Activated CD4-positive, alpha-beta memory T cell treated with anti-CD3 and anti-CD28 coated beads, Interleukin-2, amount 10 ng/mL, durations not matched to agents 7 days and 5 days (primary cell): ENCODE measurements at regions not wholly inside any gene's neighbourhood (a gene's known extent, or its start where the extent isn't known, plus 50 kb on each side); places are given as distances from the start of the nearest gene placed in this dataset.
"Not testable (repeated sequence)": the region's sequence is repeated elsewhere in the genome, so short reads cannot be mapped to it uniquely, and the experiment has no call there.

Source experiments
- CTCF ChIA-PET: fragments of 350-600 bp; sonication (Branson Sonifier 250); formaldehyde crosslinking; loops from one replicate; lab custom pipeline; 2021; ENCODE audit warnings: antibody characterized with exemption, inconsistent platforms; lab: Charles Lee
- POLR2A ChIA-PET: fragments of 350-600 bp; sonication (Branson Sonifier 250); formaldehyde crosslinking; loops from one replicate; lab custom pipeline; 2021; ENCODE audit warnings: antibody characterized with exemption; lab: Charles Lee
- DNase-seq: peaks from one replicate; pipeline ENCODE4 v3.0.0-alpha.2; 2020
- H3K27ac Mint-ChIP-seq: one replicate; pipeline ENCODE4 v1.8.0; 2021; ENCODE audit warnings: mild to moderate bottlenecking, mixed read lengths
- H3K27me3 Mint-ChIP-seq: one replicate; pipeline ENCODE4 v1.8.0; 2021; ENCODE audit warnings: mixed read lengths
- H3K36me3 Mint-ChIP-seq: one replicate; pipeline ENCODE4 v1.8.0; 2021; ENCODE audit warnings: low read depth, mixed read lengths
- H3K4me1 Mint-ChIP-seq: one replicate; pipeline ENCODE4 v1.8.0; 2021; ENCODE audit warnings: mixed read lengths
- H3K4me3 Mint-ChIP-seq: one replicate; pipeline ENCODE4 v1.8.0; 2021; ENCODE audit warnings: mild to moderate bottlenecking, mixed read lengths
- H3K9me3 Mint-ChIP-seq: one replicate; pipeline ENCODE4 v1.8.0; 2021; ENCODE audit warnings: mixed read lengths

DNA sequence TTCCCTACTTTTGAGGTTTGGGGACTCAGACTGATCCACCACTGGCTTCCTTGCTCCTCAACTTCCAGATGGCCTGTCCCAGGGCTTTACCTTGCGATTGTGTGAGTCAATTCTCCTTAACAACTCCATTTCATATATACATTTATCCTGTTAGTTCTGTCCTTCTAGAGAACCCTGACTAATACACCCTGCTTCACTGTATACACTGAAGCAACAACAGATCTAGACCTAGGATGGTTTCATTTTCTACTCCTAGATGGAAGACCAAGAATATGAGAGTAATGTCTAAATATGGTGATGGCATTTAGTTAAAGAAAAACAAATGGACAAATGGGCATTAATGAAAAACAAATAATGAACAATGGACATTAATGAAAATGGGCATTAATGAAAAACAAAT, 225.6 kb downstream of the LMBRD1 start:
- Mint-ChIP-seq H3K36me3 (no peaks in the 10 kb centered on the region), H3K4me3 (no peak overlapping the region), H3K9me3 (no peaks in the 10 kb centered on the region), H3K4me1 (no peaks in the 10 kb centered on the region), H3K27me3 (no peaks in the 10 kb centered on the region), H3K27ac (no peak overlapping the region)
- no peak for DNase-seq
- ChIA-PET CTCF (no interaction called here), POLR2A (no interaction called here)

- no peak for DNase-seq
- Mint-ChIP-seq H3K9me3 (no peaks in the 10 kb centered on the region), H3K4me3 (no peak overlapping the region), H3K27ac (no peak overlapping the region), H3K27me3 (no peaks in the 10 kb centered on the region), H3K4me1 (no peaks in the 10 kb centered on the region), H3K36me3 (no peaks in the 10 kb centered on the region)
- ChIA-PET POLR2A (no interaction called here), CTCF (no interaction called here)
Observed at GRCh38 chr6:69570106-69570505, 226.7 kb downstream of the LMBRD1 start.

DNA sequence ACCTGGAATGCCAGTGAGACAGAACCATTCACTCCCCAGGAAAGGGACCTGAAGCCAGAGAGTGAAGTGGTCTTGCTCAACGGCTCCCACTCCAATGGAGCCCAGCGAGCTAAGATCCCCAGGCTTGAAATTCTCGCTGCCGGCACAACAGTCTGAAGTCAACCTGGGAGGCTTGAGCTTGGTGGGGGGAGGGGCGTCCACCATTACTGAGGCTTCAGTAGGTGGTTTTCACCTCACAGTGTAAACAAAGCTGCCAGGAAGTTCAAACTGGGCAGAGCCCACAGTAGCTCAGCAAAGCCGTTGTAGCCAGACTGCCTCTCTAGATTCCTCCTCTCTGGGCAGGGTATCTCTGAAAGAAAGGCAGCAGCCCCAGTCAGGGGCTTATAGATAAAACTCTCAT, 236.2 kb downstream of the LMBRD1 start:
- CTCF ChIA-PET = interaction anchor here (0.7 kb wide), 1 partner anchor 129 kb away, joined by 4 read pairs; no protein-coding TSS in a partner anchor
- DNase-seq, H3K27ac Mint-ChIP-seq, H3K4me1 Mint-ChIP-seq, H3K9me3 Mint-ChIP-seq, H3K4me3 Mint-ChIP-seq, H3K36me3 Mint-ChIP-seq, POLR2A ChIA-PET, H3K27me3 Mint-ChIP-seq: not testable (repeated sequence)

GRCh38 chr6:69555088-69555638, 241.6 kb downstream of the LMBRD1 start:
- Mint-ChIP-seq H3K27ac (no peak overlapping the region), H3K9me3 (no peaks in the 10 kb centered on the region), H3K4me1 (no peaks in the 10 kb centered on the region), H3K36me3 (no peaks in the 10 kb centered on the region), H3K27me3 (no peaks in the 10 kb centered on the region), H3K4me3 (no peak overlapping the region)
- no peak for DNase-seq
- ChIA-PET CTCF (no interaction called here), POLR2A (no interaction called here)

DNA sequence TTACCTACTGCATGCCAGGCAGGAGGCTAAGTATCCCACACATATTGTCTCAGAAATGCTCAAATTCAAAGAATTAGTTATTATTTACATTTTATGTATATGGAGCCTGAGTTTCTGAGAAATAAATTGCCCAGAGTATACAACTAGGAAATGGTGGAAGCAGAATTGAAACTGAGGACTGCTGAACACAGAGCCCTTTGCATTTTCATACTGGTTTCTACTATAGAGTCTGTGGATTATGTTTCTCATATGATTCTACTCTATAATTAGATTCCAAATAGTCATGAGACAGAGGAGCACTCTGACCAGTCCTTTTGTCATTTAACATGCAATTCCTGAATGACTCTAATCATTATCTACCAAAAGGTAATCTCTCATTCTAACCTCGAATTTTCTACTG, 254.3 kb downstream of the LMBRD1 start:
- no peak overlapping the region for H3K27ac Mint-ChIP-seq
- H3K27me3 Mint-ChIP-seq = no peaks in the 10 kb centered on the region
- H3K9me3 Mint-ChIP-seq = no peaks in the 10 kb centered on the region
- DNase-seq = no peak
- no peak overlapping the region for H3K4me3 Mint-ChIP-seq
- ChIA-PET CTCF (no interaction called here), POLR2A (no interaction called here)
- H3K36me3 Mint-ChIP-seq = no peaks in the 10 kb centered on the region
- no peaks in the 10 kb centered on the region for H3K4me1 Mint-ChIP-seq

DNA sequence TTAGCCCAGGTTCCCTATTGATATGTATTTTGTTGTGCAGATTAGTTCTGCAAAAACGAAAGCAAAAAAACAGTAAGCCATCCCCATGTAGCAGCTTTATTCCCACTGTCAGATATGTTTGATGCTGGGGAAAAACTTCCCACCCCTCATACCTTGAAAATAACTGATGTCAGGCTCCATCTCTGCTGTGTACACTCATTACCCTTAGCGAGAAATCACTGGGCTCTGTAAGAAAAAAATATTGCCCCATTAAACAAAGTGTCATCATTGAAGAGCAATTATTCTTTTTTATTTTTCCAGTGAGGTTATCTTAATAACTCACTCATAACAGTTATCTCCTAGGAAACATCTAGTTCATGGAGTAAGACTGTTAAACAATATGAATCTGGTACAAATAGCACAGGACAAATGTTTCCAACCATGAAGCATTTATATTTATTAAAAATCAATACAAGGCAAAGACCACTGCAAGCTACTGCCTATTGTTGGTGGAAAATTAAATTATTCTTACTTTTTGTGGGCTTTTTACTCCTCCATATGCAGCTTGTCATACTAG, 268.8 kb downstream of the LMBRD1 start:
- Mint-ChIP-seq H3K4me1 (no peaks in the 10 kb centered on the region), H3K9me3 (no peaks in the 10 kb centered on the region), H3K36me3 (no peaks in the 10 kb centered on the region), H3K4me3 (no peak overlapping the region), H3K27ac (no peak overlapping the region), H3K27me3 (no peaks in the 10 kb centered on the region)
- CTCF ChIA-PET = no interaction called here
- DNase-seq = no peak
- POLR2A ChIA-PET = no interaction called here

- H3K4me1 Mint-ChIP-seq, H3K9me3 Mint-ChIP-seq, H3K4me3 Mint-ChIP-seq, DNase-seq, POLR2A ChIA-PET, CTCF ChIA-PET, H3K27me3 Mint-ChIP-seq, H3K36me3 Mint-ChIP-seq, H3K27ac Mint-ChIP-seq: not testable (repeated sequence)
Observed at GRCh38 chr6:69515480-69515879, 281.3 kb downstream of the LMBRD1 start.

DNA sequence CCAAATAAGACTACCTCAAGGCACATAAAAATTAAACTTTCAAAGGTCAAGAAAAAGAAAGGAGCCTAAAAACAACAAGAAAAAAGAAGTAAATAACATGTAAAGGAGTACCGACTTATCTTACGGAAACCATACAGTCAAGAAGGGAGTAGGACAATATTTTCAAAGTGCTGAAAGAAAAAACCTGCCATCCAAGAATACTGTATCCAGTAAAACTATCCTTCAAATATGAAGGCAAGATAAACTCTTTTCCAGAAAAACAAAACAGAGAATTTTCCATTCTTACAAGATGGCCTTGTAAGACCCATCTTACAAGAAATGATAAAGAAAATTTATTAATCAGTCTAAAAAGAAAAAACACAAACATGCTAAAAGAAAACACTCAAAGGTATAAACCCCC, 302.2 kb downstream of the LMBRD1 start:
- Mint-ChIP-seq H3K36me3 (no peaks in the 10 kb centered on the region), H3K27ac (no peak overlapping the region), H3K4me3 (no peak overlapping the region), H3K4me1 (no peaks in the 10 kb centered on the region), H3K9me3 (no peaks in the 10 kb centered on the region), H3K27me3 (no peaks in the 10 kb centered on the region)
- DNase-seq = no peak
- ChIA-PET POLR2A (no interaction called here), CTCF (interaction anchor here (0.6 kb wide), 1 partner anchor 488 kb away, joined by 3 read pairs; no protein-coding TSS in a partner anchor)

GRCh38 chr6:69489970-69490369, 306.8 kb downstream of the LMBRD1 start:
- no peaks in the 10 kb centered on the region for H3K4me1 Mint-ChIP-seq
- no peak overlapping the region for H3K27ac Mint-ChIP-seq
- no peaks in the 10 kb centered on the region for H3K36me3 Mint-ChIP-seq
- H3K27me3 Mint-ChIP-seq = no peaks in the 10 kb centered on the region
- H3K9me3 Mint-ChIP-seq = no peaks in the 10 kb centered on the region
- no peak overlapping the region for H3K4me3 Mint-ChIP-seq
- ChIA-PET CTCF (no interaction called here), POLR2A (no interaction called here)
- no peak for DNase-seq

DNA sequence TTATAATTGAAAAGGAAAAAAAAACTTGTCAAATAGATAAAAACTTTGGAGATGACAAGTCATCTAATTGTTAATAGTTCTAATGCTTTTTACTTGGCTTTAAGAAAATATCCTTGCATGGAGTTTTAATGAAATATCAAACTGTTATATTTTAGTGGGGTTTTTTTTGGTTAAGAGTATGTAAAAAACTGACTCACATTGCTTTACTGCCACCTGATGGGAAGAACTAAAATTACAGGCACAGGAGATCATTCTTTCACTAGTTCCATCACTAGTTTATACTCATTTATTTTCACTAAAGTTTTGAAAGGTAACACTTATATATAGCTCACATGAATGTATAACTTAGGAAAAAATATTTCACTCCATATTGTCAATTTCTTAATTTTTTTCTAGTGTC, 309.1 kb downstream of the LMBRD1 start:
- CTCF ChIA-PET = no interaction called here

DNA sequence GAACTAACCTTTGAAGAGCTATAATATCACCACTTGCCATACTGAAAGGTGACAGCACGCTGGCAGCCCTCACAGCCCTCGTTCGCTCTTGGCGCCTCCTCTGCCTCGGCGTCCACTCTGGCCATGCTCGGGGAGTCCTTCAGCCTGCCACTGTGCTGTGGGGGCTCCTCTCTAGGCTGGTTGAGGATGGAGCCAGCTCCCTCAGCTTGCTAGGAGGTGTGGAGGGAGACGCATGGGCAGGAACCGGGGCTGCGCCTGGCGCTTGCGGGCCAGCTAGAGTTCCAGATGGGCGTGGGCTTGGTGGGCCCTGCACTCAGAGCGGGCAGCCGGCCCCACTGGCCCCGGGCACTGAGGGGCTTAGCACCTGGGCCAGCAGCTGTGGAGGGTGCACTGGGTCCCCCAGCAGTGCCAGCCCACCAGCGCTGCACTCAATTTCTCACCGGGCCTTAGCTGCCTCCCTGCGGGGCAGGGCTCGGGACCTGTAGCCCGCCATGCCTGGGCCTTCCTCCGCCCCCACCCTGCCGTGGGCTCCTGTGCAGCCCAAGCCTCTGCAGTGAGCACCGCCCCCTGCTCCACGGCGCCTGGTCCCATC, 329.7 kb downstream of the LMBRD1 start:
- POLR2A ChIA-PET = no interaction called here
- Mint-ChIP-seq H3K4me3 (no peak overlapping the region), H3K9me3 (peaks cover 6% of the 10 kb centered on the region)

More for the DNA sequence above, 309.1 kb downstream of the LMBRD1 start:
- Mint-ChIP-seq H3K36me3 (no peaks in the 10 kb centered on the region), H3K9me3 (peaks cover 3% of the 10 kb centered on the region), H3K27me3 (no peaks in the 10 kb centered on the region), H3K27ac (no peak overlapping the region), H3K4me3 (no peak overlapping the region), H3K4me1 (no peaks in the 10 kb centered on the region)
- DNase-seq = no peak
- POLR2A ChIA-PET = no interaction called here

DNA sequence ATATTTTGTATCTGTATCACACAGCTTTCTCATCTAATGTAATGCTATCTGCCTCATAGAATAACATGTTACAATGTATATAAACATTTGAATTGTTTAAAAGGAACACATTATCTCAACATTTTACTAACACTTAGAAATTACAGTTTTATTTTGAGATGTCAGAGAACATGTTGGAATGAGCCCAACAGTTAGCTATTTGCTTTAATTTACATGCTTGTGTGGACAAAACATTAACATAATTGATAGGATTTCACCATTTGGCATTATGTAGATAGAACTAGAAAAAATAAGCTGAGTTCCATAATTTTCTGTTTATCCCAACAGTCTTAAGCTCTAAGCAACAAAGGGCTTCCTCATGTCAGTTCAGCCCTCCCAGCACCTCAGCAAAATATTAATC, 330.9 kb downstream of the LMBRD1 start:
- POLR2A ChIA-PET = no interaction called here
- Mint-ChIP-seq H3K4me3 (no peak overlapping the region), H3K9me3 (peaks cover 6% of the 10 kb centered on the region), H3K4me1 (no peaks in the 10 kb centered on the region), H3K27me3 (no peaks in the 10 kb centered on the region), H3K27ac (no peak overlapping the region), H3K36me3 (no peaks in the 10 kb centered on the region)
- CTCF ChIA-PET = no interaction called here
- DNase-seq = no peak

More for the DNA sequence above, 329.7 kb downstream of the LMBRD1 start:
- no peaks in the 10 kb centered on the region for H3K27me3 Mint-ChIP-seq
- no peak for DNase-seq
- H3K36me3 Mint-ChIP-seq = no peaks in the 10 kb centered on the region
- no peaks in the 10 kb centered on the region for H3K4me1 Mint-ChIP-seq
- CTCF ChIA-PET = no interaction called here
- no peak overlapping the region for H3K27ac Mint-ChIP-seq

DNA sequence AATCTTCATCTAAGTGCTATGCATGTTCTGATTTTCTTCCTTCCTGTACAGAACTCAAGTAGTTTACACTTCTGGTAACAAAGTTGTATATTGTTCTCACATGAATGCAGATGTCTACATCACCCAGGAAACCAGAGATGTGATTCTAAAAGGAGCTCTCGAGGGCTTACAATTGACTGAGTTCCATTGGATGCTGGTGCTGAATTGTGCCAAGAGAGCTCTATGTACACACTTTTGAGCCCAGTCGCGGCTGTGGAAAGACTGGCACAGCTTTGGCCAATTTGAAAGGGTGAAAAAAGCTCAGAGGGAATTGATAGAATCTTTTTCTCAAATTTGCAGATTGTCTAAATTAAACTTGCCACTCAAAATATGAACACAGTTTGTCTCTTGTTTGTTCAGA, 340.7 kb downstream of the LMBRD1 start:
- Mint-ChIP-seq H3K27me3 (no peaks in the 10 kb centered on the region), H3K27ac (no peak overlapping the region), H3K36me3 (no peaks in the 10 kb centered on the region), H3K9me3 (peaks cover 2% of the 10 kb centered on the region), H3K4me3 (no peak overlapping the region), H3K4me1 (no peaks in the 10 kb centered on the region)
- CTCF ChIA-PET = no interaction called here
- no peak for DNase-seq
- POLR2A ChIA-PET = no interaction called here

DNA sequence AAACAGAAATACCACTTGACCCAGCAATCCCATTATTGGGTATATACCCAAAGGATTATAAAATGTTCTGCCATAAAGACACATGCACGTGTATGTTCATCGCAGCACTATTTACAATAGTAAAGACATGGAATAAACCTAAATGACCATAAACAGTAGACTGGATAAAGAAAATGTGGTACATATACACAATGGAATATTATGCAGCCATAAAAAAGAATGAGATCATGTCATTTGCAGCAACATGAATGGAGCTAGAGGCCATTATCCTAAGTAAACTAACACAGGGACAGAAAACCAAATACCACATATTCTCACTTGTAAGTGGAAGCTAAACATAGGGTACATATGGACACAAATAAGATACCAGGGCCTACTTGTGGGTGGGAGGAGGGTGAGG, 342.2 kb downstream of the LMBRD1 start:
- H3K4me3 Mint-ChIP-seq, H3K4me1 Mint-ChIP-seq, POLR2A ChIA-PET, H3K9me3 Mint-ChIP-seq, H3K27ac Mint-ChIP-seq, CTCF ChIA-PET, DNase-seq, H3K27me3 Mint-ChIP-seq, H3K36me3 Mint-ChIP-seq: not testable (repeated sequence)
